Loucy (cell line): ENCODE measurements at regions not wholly inside any gene's neighbourhood (a gene's known extent, or its start where the extent isn't known, plus 50 kb on each side); places are given as distances from the start of the nearest gene placed in this dataset.

Experiments
- H2AFZ ChIP-seq: fragments of 200-600 bp; sonication (generic); 2 replicates; pipeline ENCODE4 v1.6.0; 2016; ENCODE audit warnings: antibody characterized with exemption, mild to moderate bottlenecking, low read length, moderate library complexity
- H3F3A ChIP-seq: fragments of 200-600 bp; 2 replicates; pipeline ENCODE4 v1.6.0; 2016; ENCODE audit warnings: antibody characterized with exemption, low read depth, mild to moderate bottlenecking
- H3K27me3 ChIP-seq: fragments of 200-600 bp; sonication (generic); 2 replicates; pipeline ENCODE4 v1.6.1; 2014; ENCODE audit warnings: low read length, mild to moderate bottlenecking; ENCODE audit not compliant: insufficient read depth, poor library complexity, severe bottlenecking
- H3K36me3 ChIP-seq: fragments of 200-600 bp; sonication (generic); 2 replicates; pipeline ENCODE4 v1.6.1; 2016; ENCODE audit warnings: low read length; ENCODE audit not compliant: insufficient read depth
- H3K4me1 ChIP-seq: fragments of 200-600 bp; sonication (generic); 2 replicates; pipeline ENCODE4 v1.5.1; 2014; ENCODE audit warnings: low read length, mild to moderate bottlenecking; ENCODE audit not compliant: insufficient read depth, poor library complexity, severe bottlenecking
- H3K4me2 ChIP-seq: fragments of 200-600 bp; sonication (generic); 2 replicates; pipeline ENCODE4 v1.6.0; 2014; ENCODE audit warnings: antibody characterized with exemption, low read length, low read depth, mild to moderate bottlenecking; ENCODE audit not compliant: poor library complexity, severe bottlenecking
- H3K4me3 ChIP-seq: fragments of 200-600 bp; sonication (generic); 2 replicates; pipeline ENCODE4 v1.5.1; 2014; ENCODE audit warnings: low read length, mild to moderate bottlenecking, mixed read lengths; ENCODE audit not compliant: poor library complexity, severe bottlenecking
- H3K79me2 ChIP-seq: fragments of 200-600 bp; sonication (generic); 2 replicates; pipeline ENCODE4 v1.6.1; 2014; ENCODE audit warnings: low read length; ENCODE audit not compliant: insufficient read depth
- H3K9ac ChIP-seq: fragments of 200-600 bp; sonication (generic); 2 replicates; pipeline ENCODE4 v1.6.0; 2014; ENCODE audit warnings: mild to moderate bottlenecking, low read depth, low read length, moderate library complexity; ENCODE audit not compliant: poor library complexity, severe bottlenecking
- H3K9me2 ChIP-seq: fragments of 200-600 bp; sonication (generic); replicated peaks from 2 replicates; pipeline ENCODE4 v1.6.1; 2016; ENCODE audit warnings: low read depth, low read length, mixed read lengths
- H3K9me3 ChIP-seq: fragments of 200-600 bp; sonication (generic); 2 replicates; pipeline ENCODE4 v1.6.1; 2014; ENCODE audit warnings: mild to moderate bottlenecking, antibody characterized with exemption, low read length, low read depth; ENCODE audit not compliant: insufficient read depth
- H4K20me1 ChIP-seq: fragments of 200-600 bp; sonication (generic); 2 replicates; pipeline ENCODE4 v1.6.0; 2014; ENCODE audit warnings: antibody characterized with exemption, low read length, mild to moderate bottlenecking; ENCODE audit not compliant: insufficient read depth, poor library complexity, severe bottlenecking
- EZH2phosphoT487 ChIP-seq: fragments of 200-600 bp; IDR thresholded peaks from 2 replicates; pipeline ENCODE4 v1.6.1; 2018; ENCODE audit warnings: antibody characterized with exemption, mild to moderate bottlenecking, moderate library complexity, borderline replicate concordance
- TF ChIP-seq, protein P1 (sequence below): fragments of 200-600 bp; sonication (generic); conservative IDR thresholded peaks from 2 replicates; pipeline ENCODE4 v1.5.1; 2014; ENCODE audit warnings: mild to moderate bottlenecking, antibody characterized with exemption, low read length

DNA sequence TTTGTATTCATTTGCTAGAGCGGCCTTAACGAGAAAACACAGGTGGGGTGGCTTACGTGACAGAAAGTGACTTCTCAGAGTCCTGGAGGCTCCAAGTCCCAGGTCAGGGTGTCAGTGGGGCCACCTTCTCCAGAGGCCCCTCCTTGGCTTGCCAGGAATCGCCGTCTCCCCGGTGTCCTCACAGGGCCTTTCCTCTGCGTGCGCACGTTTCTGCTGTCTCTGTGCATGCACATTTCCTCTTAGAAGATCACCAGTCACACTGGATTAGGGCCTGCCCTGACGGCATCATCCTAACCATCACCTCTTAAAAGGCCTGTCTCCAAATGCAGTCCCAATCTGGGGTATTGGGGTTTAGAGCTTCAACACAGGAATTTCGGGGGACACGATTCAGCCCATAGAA lies 63.8 kb upstream of the HELT start:
- TF ChIP-seq, protein P1, sequence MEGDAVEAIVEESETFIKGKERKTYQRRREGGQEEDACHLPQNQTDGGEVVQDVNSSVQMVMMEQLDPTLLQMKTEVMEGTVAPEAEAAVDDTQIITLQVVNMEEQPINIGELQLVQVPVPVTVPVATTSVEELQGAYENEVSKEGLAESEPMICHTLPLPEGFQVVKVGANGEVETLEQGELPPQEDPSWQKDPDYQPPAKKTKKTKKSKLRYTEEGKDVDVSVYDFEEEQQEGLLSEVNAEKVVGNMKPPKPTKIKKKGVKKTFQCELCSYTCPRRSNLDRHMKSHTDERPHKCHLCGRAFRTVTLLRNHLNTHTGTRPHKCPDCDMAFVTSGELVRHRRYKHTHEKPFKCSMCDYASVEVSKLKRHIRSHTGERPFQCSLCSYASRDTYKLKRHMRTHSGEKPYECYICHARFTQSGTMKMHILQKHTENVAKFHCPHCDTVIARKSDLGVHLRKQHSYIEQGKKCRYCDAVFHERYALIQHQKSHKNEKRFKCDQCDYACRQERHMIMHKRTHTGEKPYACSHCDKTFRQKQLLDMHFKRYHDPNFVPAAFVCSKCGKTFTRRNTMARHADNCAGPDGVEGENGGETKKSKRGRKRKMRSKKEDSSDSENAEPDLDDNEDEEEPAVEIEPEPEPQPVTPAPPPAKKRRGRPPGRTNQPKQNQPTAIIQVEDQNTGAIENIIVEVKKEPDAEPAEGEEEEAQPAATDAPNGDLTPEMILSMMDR: no peak
- TF ChIP-seq EZH2phosphoT487: no peak
- Histone ChIP-seq H4K20me1 (no peaks in the 10 kb centered on the region), H3F3A (no peaks in the 10 kb centered on the region), H3K4me2 (no peak overlapping the region), H3K9me2 (no peaks in the 10 kb centered on the region), H3K4me1 (no peaks in the 10 kb centered on the region), H3K79me2 (no peaks in the 10 kb centered on the region), H2AFZ (no peak overlapping the region), H3K27me3 (no peaks in the 10 kb centered on the region), H3K9ac (no peak overlapping the region), H3K4me3 (no peak overlapping the region), H3K36me3 (no peaks in the 10 kb centered on the region), H3K9me3 (no peaks in the 10 kb centered on the region)

DNA sequence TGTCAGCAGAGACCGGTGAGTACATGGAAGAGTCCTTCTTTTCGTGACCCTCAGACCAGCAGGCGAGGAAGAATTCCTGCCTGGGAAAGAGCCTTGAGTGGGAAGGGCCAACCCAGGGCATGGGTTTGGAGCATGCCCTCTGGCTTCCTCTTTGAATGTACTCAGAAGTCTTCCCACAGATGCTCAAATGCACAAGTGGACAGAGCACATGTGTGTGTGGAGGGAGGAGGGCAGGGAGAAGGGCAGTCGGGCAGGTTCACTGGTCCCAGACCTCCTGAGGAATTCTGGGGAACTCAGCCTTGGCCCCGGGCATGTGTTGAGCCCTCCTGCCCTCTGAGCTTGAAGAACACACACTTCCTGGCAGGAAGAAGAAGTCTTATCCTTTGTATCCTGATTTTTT lies 63.2 kb upstream of the HELT start:
- Histone ChIP-seq H4K20me1 (no peaks in the 10 kb centered on the region), H3K27me3 (no peaks in the 10 kb centered on the region), H3K9me2 (no peaks in the 10 kb centered on the region), H3K4me1 (no peaks in the 10 kb centered on the region), H3K9ac (no peak overlapping the region), H3K9me3 (no peaks in the 10 kb centered on the region), H3K4me2 (no peak overlapping the region), H3F3A (no peaks in the 10 kb centered on the region), H3K4me3 (no peak overlapping the region), H3K79me2 (no peaks in the 10 kb centered on the region), H3K36me3 (no peaks in the 10 kb centered on the region), H2AFZ (no peak overlapping the region)
- no peak for TF ChIP-seq EZH2phosphoT487
- TF ChIP-seq, protein P1: no peak

DNA sequence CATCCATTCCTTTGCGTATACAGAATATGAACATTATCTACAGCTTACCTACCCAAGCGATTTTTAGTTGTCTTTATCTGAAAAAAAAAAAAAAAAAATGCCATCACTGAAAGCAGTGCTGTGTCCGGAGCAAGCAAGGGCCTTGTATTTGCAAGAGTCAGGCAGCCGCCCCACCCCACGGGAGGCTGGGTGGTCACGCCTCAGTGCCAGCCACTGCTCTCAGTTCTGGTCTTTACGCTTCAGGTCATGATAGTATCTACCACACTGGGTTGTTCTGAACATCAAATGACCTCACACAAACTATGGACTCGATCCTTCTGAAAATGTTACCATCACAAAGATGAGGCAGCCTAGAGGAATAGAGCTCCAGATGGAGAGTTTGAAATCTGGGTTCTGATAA lies 62.7 kb upstream of the HELT start:
- Histone ChIP-seq H3K36me3 (no peaks in the 10 kb centered on the region), H3F3A (no peaks in the 10 kb centered on the region), H3K4me1 (no peaks in the 10 kb centered on the region), H3K79me2 (no peaks in the 10 kb centered on the region), H3K9me3 (no peaks in the 10 kb centered on the region), H3K27me3 (no peaks in the 10 kb centered on the region), H3K4me2 (no peak overlapping the region), H3K9me2 (no peaks in the 10 kb centered on the region), H3K9ac (no peak overlapping the region), H3K4me3 (no peak overlapping the region), H2AFZ (no peak overlapping the region), H4K20me1 (no peaks in the 10 kb centered on the region)
- TF ChIP-seq, protein P1: no peak
- TF ChIP-seq EZH2phosphoT487: no peak
